ENCODE measurements at regions not wholly inside any gene's neighbourhood (a gene's known extent, or its start where the extent isn't known, plus 50 kb on each side); places are given as distances from the start of the nearest gene placed in this dataset.
"Not testable (repeated sequence)": the region's sequence is repeated elsewhere in the genome, so short reads cannot be mapped to it uniquely, and the experiment has no call there.

GRCh38 chr6:92431502-92431901, 987.9 kb downstream of the EPHA7 start:
- no peak for DNase-seq (ENCODE audit: extremely low read depth, low read depth)

DNA sequence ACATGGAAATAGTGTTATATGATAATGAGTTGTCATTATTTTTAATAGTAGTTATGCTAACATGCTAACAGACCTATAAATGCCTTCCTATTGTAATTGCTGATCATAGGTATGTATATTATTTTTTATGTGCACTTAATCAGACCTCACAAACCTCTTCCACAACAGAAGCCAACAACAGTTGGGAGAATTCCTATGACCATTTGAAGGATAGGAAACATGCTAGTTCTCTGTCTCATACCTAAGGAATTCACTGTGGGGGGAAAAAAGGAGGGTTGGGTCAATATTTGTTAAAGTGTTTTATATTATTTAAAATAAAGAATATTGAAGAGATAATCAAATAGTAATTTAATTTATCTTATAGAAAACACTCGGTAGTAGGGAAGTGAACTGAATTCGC, 990.9 kb downstream of the EPHA7 start:
- no peak for DNase-seq (ENCODE audit: extremely low read depth, low read depth)

DNA sequence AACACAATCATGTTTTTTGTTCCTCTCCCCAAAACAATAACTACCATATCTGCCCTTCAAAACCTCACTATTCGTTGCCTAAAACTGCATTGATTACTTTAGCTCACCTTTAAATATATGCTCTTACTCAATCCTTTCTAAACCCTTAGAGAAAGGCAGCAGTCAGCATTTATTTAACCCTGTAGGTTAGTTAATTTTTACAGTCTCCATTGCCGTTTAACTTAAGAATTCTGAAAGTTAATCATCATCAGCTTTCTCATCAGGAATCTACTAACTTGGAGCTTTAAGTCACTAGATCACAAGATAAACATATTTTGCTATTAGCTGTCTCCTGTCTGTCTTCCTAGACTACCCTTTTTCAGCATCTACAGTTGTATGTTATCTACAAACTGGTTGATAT, 991.9 kb downstream of the EPHA7 start:
- no peak for DNase-seq (ENCODE audit: extremely low read depth, low read depth)

DNA sequence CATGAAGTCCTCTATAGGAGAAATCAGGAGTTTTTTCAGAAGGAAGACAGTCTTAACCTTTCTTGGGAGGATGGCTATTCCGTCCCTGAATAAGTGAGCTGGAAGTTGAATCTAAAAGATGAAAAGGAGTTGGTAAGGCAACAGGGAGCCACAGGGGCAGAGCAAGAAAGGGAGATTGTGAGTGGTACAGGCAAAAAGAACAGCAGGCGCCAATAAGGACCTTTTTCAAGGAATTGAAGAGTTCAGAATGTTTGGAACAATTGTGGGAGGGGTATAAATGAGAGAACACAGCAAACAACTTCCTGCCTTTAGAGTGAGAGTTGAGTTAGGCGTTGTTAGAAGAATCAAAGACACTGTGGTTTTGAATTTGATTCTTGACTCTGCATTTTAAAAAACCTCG, 1003.7 kb downstream of the EPHA7 start:
- DNase-seq (ENCODE audit: extremely low read depth, low read depth) = no peak

DNA sequence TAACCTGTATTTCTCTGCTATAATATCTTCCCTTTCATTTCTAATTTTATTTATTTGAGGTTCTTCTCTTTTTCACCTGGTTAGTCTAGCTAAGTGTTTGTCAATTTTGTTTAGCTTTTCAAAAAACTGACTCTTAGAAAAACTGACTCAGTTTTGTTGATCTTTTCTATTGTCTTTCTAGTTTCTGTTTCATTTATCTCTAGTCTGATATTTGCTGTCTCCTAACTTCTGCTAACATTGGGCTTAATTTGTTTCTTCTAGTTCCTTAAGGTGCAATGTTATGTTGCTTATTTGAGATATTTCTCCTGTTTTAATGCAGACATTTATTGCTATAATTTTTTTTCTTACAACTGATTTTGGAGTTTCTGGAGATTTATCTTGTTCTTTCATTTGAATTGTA, 1011.0 kb downstream of the EPHA7 start:
- no peak for DNase-seq (ENCODE audit: extremely low read depth, low read depth)

GRCh38 chr6:92404281-92404680, 1015.1 kb downstream of the EPHA7 start:
- no peak for DNase-seq (ENCODE audit: extremely low read depth, low read depth)

- no peak for DNase-seq (ENCODE audit: extremely low read depth, low read depth)
Measured at GRCh38 chr6:92399911-92400310, 1019.4 kb downstream of the EPHA7 start.

- not testable (repeated sequence) for DNase-seq (ENCODE audit: extremely low read depth, low read depth)
Measured at GRCh38 chr6:92388706-92389105, 1030.7 kb downstream of the EPHA7 start.

GRCh38 chr6:92380803-92381601, 1038.4 kb downstream of the EPHA7 start:
- no peak for DNase-seq (ENCODE audit: extremely low read depth, low read depth)

DNA sequence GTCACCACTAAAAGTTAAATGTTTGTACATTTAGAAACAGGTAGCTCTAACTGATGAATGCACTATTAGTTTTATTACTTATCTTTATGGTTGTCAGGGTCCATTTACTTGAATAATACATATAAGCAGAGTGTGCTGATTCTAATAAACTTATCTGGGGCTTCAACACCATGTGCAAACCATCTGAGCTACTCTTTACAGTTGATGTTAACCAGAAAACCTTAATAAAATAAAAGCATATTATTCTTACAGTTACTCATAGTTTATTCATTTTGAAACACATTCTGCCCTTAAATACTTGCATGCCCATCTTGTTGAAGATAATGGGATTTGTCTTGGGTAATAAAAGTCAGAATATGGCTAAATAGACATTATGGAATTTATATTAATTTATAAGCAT, 1042.2 kb downstream of the EPHA7 start:
- no peak for DNase-seq (ENCODE audit: extremely low read depth, low read depth)

- DNase-seq (ENCODE audit: extremely low read depth, low read depth) = no peak
Measured at GRCh38 chr6:92376691-92377090, 1042.7 kb downstream of the EPHA7 start.

DNA sequence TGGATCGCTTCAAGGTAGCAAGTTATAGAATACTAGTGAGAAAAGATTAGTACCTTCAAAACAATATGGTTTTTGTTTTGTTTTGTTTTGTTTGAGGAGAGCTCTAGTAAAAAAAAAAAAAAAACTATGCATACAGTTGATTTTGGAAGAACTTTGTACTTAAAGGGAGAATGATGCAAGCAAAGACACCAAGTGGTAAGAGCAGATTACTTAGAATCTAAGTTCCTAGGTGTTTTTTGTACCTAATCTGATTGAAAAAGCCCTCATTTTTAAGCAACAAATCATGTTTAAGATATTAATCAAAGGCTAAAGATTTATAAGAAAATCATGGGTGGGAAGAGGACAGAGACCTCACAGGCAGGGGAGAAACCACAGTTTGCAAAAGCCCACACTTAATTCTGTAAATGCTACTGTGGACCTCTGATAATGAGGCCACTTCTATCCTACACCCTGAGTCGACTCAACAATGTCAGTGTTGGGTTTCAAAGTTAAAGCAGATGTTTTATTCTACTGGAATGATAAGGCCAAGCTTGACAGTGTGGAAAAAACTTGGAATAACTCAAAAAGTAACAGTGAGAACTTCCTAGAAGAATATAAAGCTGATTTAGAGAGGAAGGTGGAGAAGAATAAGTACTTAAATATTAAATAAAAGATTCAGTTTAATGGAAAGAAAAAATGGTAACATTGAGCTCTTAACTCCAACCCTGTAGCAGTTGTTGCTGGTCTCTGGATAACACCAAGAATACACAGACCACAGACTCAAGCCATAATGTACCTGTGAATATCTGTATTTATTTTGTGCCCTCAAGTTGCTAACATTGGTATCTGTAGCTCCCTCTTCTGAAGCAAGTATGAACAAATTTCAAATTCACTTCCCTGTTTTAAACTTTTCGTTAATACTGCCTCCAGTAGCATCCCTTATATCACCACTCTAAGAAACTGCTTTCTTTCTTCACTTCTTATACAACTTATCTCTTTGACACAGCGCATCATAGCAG, 1047.8 kb downstream of the EPHA7 start:
- no peak for DNase-seq (ENCODE audit: extremely low read depth, low read depth)

GRCh38 chr6:92369309-92369708, 1050.0 kb downstream of the EPHA7 start:
- DNase-seq (ENCODE audit: extremely low read depth, low read depth) = no peak

DNA sequence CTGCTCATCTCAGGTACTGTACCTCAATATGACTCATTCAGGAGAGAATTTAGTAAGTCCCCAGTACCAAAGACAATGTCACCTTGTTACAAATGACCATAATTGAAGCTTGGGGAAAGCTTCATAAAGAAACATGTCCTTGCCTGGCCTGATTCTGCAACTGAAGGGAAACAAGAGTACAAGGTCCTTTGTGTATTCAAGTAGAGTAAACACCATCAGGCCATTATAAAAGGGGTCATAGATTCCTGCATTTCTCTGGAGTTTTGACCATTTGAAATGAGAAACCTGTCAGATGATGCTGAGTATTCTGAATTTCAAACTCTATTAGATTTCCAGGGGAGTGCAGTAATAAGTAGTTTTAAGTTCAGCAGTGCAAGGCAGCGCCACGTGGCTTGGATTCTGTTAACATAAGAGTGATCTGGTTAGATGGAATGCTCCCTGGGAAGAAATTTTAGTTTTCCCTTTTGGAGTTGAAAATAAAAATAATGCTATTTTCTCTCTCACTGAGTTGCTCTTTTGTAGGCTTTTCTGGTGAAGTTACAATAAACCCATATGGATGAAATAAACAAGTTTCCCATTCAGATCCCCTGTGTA, 1054.3 kb downstream of the EPHA7 start:
- no peak for DNase-seq (ENCODE audit: extremely low read depth, low read depth)

DNA sequence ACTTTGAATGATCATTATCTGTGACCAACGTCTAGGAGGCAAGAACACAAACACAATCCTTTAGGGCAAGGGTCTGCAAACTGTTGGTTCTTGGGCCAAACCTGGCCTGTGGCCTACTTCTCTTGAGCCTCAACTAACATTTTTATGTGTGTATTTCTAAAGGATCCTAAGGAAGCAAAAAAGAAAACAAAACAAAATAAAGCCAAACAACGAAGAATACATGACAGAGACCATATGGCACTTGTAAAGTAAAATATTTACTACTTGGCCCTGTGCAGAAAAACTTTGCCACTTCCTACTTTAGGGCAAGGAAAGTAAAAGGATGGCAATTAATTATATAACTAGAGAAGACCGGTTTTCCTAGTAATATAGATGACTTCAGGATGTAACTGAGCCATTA, 1056.2 kb downstream of the EPHA7 start:
- no peak for DNase-seq (ENCODE audit: extremely low read depth, low read depth)

DNA sequence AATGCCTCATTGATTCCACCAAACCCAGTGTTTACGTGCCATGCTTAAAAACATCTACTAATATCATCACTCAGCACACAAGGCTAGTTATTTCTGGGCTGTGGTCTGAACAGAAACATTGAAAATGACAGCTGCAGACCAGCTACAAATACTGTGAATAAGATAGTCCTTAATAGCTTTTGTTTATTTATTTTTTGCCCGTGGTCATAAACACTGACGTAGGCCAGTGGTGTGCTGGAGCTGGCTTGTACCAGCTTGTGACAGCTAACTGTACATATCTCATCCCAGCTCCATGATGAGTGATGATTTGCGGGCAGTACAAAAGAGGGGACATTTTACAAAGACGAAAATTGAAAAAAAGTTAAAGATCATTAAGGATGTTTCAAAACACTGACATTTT, 1057.0 kb downstream of the EPHA7 start:
- DNase-seq (ENCODE audit: extremely low read depth, low read depth) = no peak

- no peak for DNase-seq (ENCODE audit: extremely low read depth, low read depth)
Measured at GRCh38 chr6:92361990-92362389, 1057.4 kb downstream of the EPHA7 start.

DNA sequence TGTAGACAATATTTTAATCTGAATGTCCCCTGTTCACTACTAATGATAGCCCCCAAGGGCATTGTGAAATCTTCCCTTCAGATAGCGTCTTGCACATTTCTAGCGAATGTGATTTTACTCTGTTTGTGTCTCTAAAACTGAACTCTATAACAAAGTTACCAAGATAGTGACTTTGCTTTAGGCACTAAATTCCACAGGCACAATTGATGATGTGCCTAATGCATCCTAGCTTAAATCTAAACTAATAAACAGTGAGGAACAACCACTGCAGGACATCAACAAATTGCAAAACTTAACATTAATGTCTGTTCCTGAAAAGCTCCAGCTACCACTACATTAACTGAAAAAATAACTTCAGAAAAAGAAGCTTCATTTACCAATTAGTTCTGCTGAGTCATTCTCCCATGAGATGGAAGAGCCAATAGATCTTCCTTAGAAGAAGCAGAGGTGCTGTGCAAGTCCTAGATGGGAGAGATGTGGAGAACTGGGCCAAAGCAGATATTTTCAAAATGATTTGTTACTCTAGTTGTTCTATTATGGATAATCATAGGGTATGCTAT, 1065.0 kb downstream of the EPHA7 start:
- DNase-seq (ENCODE audit: extremely low read depth, low read depth) = no peak

DNA sequence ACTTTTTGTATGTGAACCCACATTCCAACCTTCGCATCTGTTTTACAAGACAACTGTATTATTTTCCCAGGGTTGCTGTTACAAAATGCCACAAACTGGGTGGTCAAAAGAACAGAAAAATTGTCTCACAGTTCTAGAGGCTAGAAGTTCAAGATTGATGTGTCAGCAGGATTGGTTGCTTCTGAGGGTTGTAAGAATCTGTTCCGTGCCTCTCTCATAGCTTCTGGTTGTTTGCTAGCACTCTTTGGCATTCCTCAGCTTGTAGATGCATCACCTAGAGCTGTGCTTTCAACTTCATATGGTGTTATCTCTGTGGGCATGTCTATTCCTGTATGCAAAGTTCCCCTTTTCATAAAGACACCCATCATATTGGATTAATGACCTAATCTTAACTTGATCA, 1067.2 kb downstream of the EPHA7 start:
- DNase-seq (ENCODE audit: extremely low read depth, low read depth) = no peak

GRCh38 chr6:92341201-92341600, 1078.2 kb downstream of the EPHA7 start:
- no peak for DNase-seq (ENCODE audit: extremely low read depth, low read depth)
